Neural progenitor cell (in vitro differentiated cells): ENCODE measurements at regions not wholly inside any gene's neighbourhood (a gene's known extent, or its start where the extent isn't known, plus 50 kb on each side); places are given as distances from the start of the nearest gene placed in this dataset.

Experiments used
- DNase-seq: peaks from one replicate; pipeline ENCODE4 v3.0.0-alpha.2; 2016; ENCODE audit warnings: low spot score
- H2AFZ ChIP-seq: fragments of 200-600 bp; sonication (generic); replicated peaks from 2 replicates; pipeline ENCODE4 v1.6.1; 2016; ENCODE audit warnings: antibody characterized with exemption
- H3F3A ChIP-seq: fragments of 200-600 bp; sonication (generic); 2 replicates; pipeline ENCODE4 v1.6.1; 2016; ENCODE audit warnings: antibody characterized with exemption, low read depth
- H3K27ac ChIP-seq: fragments of 200-600 bp; sonication (generic); 2 replicates; pipeline ENCODE4 v1.5.1; 2016; ENCODE audit warnings: mild to moderate bottlenecking
- H3K27me3 ChIP-seq: fragments of 200-600 bp; sonication (generic); 2 replicates; pipeline ENCODE4 v1.6.1; 2016; ENCODE audit warnings: mild to moderate bottlenecking, moderate library complexity
- H3K36me3 ChIP-seq: fragments of 200-600 bp; sonication (generic); 2 replicates; pipeline ENCODE4 v1.5.1; 2016
- H3K4me1 ChIP-seq: fragments of 200-600 bp; sonication (generic); 2 replicates; pipeline ENCODE4 v1.6.1; 2016; ENCODE audit warnings: mixed run types
- H3K4me2 ChIP-seq: fragments of 200-600 bp; sonication (generic); 2 replicates; pipeline ENCODE4 v1.6.1; 2016
- H3K4me3 ChIP-seq: fragments of 200-600 bp; sonication (generic); 2 replicates; pipeline ENCODE4 v1.5.1; 2016
- H3K79me2 ChIP-seq: fragments of 200-600 bp; sonication (generic); 2 replicates; pipeline ENCODE4 v1.6.1; 2016; ENCODE audit warnings: low read depth
- H3K9ac ChIP-seq: fragments of 200-600 bp; sonication (generic); 2 replicates; pipeline ENCODE4 v1.6.1; 2016
- H3K9me3 ChIP-seq: fragments of 200-600 bp; sonication (generic); 2 replicates; pipeline ENCODE4 v1.5.1; 2016; ENCODE audit warnings: low read depth
- H4K20me1 ChIP-seq: fragments of 200-600 bp; sonication (generic); 2 replicates; pipeline ENCODE4 v1.6.1; 2016; ENCODE audit warnings: low read depth
- H3K27ac Mint-ChIP-seq: 3 replicates; pipeline ENCODE4 v1.8.0; 2021; ENCODE audit warnings: mixed read lengths
- H3K27me3 Mint-ChIP-seq: 2 replicates; pipeline ENCODE4 v1.8.0; 2022; ENCODE audit warnings: low read depth, mild to moderate bottlenecking, inconsistent platforms, moderate library complexity, mixed read lengths; ENCODE audit not compliant: insufficient read depth
- H3K36me3 Mint-ChIP-seq: 3 replicates; pipeline ENCODE4 v1.8.0; 2021; ENCODE audit warnings: mixed read lengths
- H3K4me1 Mint-ChIP-seq: 3 replicates; pipeline ENCODE4 v1.8.0; 2021; ENCODE audit warnings: mixed read lengths
- H3K4me3 Mint-ChIP-seq: 3 replicates; pipeline ENCODE4 v1.8.0; 2021; ENCODE audit warnings: mild to moderate bottlenecking, moderate library complexity, mixed read lengths
- H3K9me3 Mint-ChIP-seq: 3 replicates; pipeline ENCODE4 v1.8.0; 2020; ENCODE audit warnings: mixed read lengths
- EZH2 ChIP-seq: fragments of 200-600 bp; sonication (generic); IDR thresholded peaks from 2 replicates; pipeline ENCODE4 v1.6.1; 2017; ENCODE audit warnings: antibody characterized with exemption, mild to moderate bottlenecking, moderate library complexity
- EZH2phosphoT487 ChIP-seq: fragments of 200-600 bp; sonication (generic); IDR thresholded peaks from 2 replicates; pipeline ENCODE4 v1.6.1; 2017; ENCODE audit warnings: antibody characterized with exemption
- TF ChIP-seq, protein P1 (sequence below): fragments of 200-600 bp; sonication (generic); IDR thresholded peaks from 2 replicates; pipeline ENCODE4 v1.5.1; 2017; ENCODE audit warnings: antibody characterized with exemption, mild to moderate bottlenecking

- no peaks in the 10 kb centered on the region for H3K9me3 ChIP-seq
- peaks cover 3% of the 10 kb centered on the region for H3K27me3 Mint-ChIP-seq
- no peaks in the 10 kb centered on the region for H3K4me1 Mint-ChIP-seq
- no peaks in the 10 kb centered on the region for H3K9me3 Mint-ChIP-seq
- peaks cover 4% of the 10 kb centered on the region for H3K4me1 ChIP-seq
- no peaks in the 10 kb centered on the region for H3K36me3 ChIP-seq
- no peaks in the 10 kb centered on the region for H3K27me3 ChIP-seq
- no peak overlapping the region for H3K9ac ChIP-seq
- no peak overlapping the region for H3K4me2 ChIP-seq
- H3K36me3 Mint-ChIP-seq: no peaks in the 10 kb centered on the region
- no peak overlapping the region for H3K27ac Mint-ChIP-seq
- H3F3A ChIP-seq: no peaks in the 10 kb centered on the region
- no peaks in the 10 kb centered on the region for H4K20me1 ChIP-seq
- no peak overlapping the region for H2AFZ ChIP-seq
- TF ChIP-seq EZH2phosphoT487: no peak
- H3K4me3 ChIP-seq: no peak overlapping the region
- no peak overlapping the region for H3K27ac ChIP-seq
- no peak for DNase-seq
- no peaks in the 10 kb centered on the region for H3K79me2 ChIP-seq
- H3K4me3 Mint-ChIP-seq: no peak overlapping the region
Measured at GRCh38 chr1:214103778-214104177, 116.0 kb downstream of the PROX1 start.

GRCh38 chr1:214106375-214106774, 118.6 kb downstream of the PROX1 start:
- H3K4me1 Mint-ChIP-seq: no peaks in the 10 kb centered on the region
- Histone ChIP-seq H3K79me2 (no peaks in the 10 kb centered on the region), H3K36me3 (no peaks in the 10 kb centered on the region), H3F3A (no peaks in the 10 kb centered on the region), H3K4me2 (no peak overlapping the region), H3K9ac (no peak overlapping the region), H3K4me1 (peaks cover 4% of the 10 kb centered on the region), H2AFZ (no peak overlapping the region), H3K27ac (no peak overlapping the region), H3K4me3 (no peak overlapping the region), H4K20me1 (no peaks in the 10 kb centered on the region), H3K27me3 (no peaks in the 10 kb centered on the region), H3K9me3 (no peaks in the 10 kb centered on the region)
- no peak overlapping the region for H3K27ac Mint-ChIP-seq
- H3K27me3 Mint-ChIP-seq: peaks cover 3% of the 10 kb centered on the region
- DNase-seq: no peak
- TF ChIP-seq, protein P1, sequence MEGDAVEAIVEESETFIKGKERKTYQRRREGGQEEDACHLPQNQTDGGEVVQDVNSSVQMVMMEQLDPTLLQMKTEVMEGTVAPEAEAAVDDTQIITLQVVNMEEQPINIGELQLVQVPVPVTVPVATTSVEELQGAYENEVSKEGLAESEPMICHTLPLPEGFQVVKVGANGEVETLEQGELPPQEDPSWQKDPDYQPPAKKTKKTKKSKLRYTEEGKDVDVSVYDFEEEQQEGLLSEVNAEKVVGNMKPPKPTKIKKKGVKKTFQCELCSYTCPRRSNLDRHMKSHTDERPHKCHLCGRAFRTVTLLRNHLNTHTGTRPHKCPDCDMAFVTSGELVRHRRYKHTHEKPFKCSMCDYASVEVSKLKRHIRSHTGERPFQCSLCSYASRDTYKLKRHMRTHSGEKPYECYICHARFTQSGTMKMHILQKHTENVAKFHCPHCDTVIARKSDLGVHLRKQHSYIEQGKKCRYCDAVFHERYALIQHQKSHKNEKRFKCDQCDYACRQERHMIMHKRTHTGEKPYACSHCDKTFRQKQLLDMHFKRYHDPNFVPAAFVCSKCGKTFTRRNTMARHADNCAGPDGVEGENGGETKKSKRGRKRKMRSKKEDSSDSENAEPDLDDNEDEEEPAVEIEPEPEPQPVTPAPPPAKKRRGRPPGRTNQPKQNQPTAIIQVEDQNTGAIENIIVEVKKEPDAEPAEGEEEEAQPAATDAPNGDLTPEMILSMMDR: no peak
- TF ChIP-seq EZH2: no peak
- no peak for TF ChIP-seq EZH2phosphoT487
- no peak overlapping the region for H3K4me3 Mint-ChIP-seq
- H3K36me3 Mint-ChIP-seq: no peaks in the 10 kb centered on the region
- no peaks in the 10 kb centered on the region for H3K9me3 Mint-ChIP-seq

GRCh38 chr1:214107322-214108096, 119.7 kb downstream of the PROX1 start:
- TF ChIP-seq EZH2 (no peak), EZH2phosphoT487 (no peak)
- TF ChIP-seq, protein P1: no peak
- peak overlapping the region; percentile 79 for H2AFZ ChIP-seq
- no peaks in the 10 kb centered on the region for H3K4me1 Mint-ChIP-seq
- H3K9me3 Mint-ChIP-seq: no peaks in the 10 kb centered on the region
- H3K36me3 ChIP-seq: no peaks in the 10 kb centered on the region
- no peak overlapping the region for H3K4me3 Mint-ChIP-seq
- no peak overlapping the region for H3K27ac Mint-ChIP-seq
- no peaks in the 10 kb centered on the region for H4K20me1 ChIP-seq
- no peaks in the 10 kb centered on the region for H3K36me3 Mint-ChIP-seq
- no peaks in the 10 kb centered on the region for H3K79me2 ChIP-seq
- no peak overlapping the region for H3K4me3 ChIP-seq
- H3K27ac ChIP-seq: no peak overlapping the region
- peaks cover 4% of the 10 kb centered on the region for H3K4me1 ChIP-seq
- DNase-seq: no peak
- no peak overlapping the region for H3K4me2 ChIP-seq
- no peaks in the 10 kb centered on the region for H3K9me3 ChIP-seq
- no peak overlapping the region for H3K9ac ChIP-seq
- peaks cover 3% of the 10 kb centered on the region for H3K27me3 Mint-ChIP-seq
- no peaks in the 10 kb centered on the region for H3K27me3 ChIP-seq
- H3F3A ChIP-seq: no peaks in the 10 kb centered on the region

DNA sequence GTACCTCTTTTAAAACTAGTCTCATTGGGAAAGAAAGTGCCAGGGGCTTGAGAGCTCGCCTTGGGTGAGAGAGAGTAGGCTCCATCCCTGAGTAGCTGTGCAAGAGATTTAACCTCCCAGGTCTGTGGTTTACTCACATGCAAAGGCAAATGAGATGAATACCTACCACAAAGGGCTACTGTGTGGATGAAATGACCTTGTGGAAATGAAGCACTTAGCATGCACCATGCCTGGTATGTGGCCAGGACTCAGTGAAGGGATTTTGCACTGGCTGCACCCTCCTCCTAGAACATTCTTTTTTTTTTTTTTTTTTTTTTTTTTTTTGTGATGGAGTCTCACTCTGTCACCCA, 120.3 kb downstream of the PROX1 start:
- no peaks in the 10 kb centered on the region for H3K36me3 ChIP-seq
- no peak overlapping the region for H3K4me3 ChIP-seq
- peak overlapping the region; percentile 79 for H2AFZ ChIP-seq
- no peaks in the 10 kb centered on the region for H3K27me3 ChIP-seq
- TF ChIP-seq, protein P1: no peak
- TF ChIP-seq EZH2phosphoT487: no peak
- no peak for TF ChIP-seq EZH2
- no peak overlapping the region for H3K4me2 ChIP-seq
- Mint-ChIP-seq H3K4me3 (no peak overlapping the region), H3K27me3 (peaks cover 3% of the 10 kb centered on the region), H3K9me3 (no peaks in the 10 kb centered on the region), H3K27ac (no peak overlapping the region), H3K4me1 (no peaks in the 10 kb centered on the region), H3K36me3 (no peaks in the 10 kb centered on the region)
- no peak for DNase-seq
- H3K9me3 ChIP-seq: no peaks in the 10 kb centered on the region
- no peaks in the 10 kb centered on the region for H4K20me1 ChIP-seq
- H3F3A ChIP-seq: no peaks in the 10 kb centered on the region
- no peaks in the 10 kb centered on the region for H3K4me1 ChIP-seq
- H3K79me2 ChIP-seq: no peaks in the 10 kb centered on the region
- H3K27ac ChIP-seq: no peak overlapping the region
- H3K9ac ChIP-seq: no peak overlapping the region
